ENCODE measurements at regions not wholly inside any gene's neighbourhood (a gene's known extent, or its start where the extent isn't known, plus 50 kb on each side); places are given as distances from the start of the nearest gene placed in this dataset.

DNA sequence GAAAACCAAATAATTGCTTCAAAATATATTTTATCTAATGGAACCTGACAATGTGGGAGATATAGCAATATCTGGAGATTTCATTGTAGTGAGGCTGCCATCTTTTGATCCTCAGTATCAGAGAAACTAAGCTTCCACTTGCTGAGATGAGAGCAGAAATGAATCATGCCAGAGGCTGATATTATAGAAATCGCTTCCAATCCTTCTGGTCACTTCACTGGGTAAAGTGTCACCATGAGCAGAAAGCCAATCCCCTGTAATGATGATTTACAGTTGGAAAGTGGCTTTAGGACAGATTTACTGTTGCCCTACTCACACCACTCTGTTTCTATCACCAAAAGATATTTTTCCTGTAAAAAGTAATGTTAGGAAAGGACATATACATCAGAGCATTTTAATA lies 365.0 kb upstream of the VRK2 start:
- TF ChIP-seq, protein P1, sequence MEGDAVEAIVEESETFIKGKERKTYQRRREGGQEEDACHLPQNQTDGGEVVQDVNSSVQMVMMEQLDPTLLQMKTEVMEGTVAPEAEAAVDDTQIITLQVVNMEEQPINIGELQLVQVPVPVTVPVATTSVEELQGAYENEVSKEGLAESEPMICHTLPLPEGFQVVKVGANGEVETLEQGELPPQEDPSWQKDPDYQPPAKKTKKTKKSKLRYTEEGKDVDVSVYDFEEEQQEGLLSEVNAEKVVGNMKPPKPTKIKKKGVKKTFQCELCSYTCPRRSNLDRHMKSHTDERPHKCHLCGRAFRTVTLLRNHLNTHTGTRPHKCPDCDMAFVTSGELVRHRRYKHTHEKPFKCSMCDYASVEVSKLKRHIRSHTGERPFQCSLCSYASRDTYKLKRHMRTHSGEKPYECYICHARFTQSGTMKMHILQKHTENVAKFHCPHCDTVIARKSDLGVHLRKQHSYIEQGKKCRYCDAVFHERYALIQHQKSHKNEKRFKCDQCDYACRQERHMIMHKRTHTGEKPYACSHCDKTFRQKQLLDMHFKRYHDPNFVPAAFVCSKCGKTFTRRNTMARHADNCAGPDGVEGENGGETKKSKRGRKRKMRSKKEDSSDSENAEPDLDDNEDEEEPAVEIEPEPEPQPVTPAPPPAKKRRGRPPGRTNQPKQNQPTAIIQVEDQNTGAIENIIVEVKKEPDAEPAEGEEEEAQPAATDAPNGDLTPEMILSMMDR (IDR thresholded peaks at IDR 0.05; ENCODE audit: unreplicated experiment): no peak
- Mint-ChIP-seq H3K9me3 (ENCODE audit: low read depth, unreplicated experiment) (no peaks in the 10 kb centered on the region), H3K36me3 (ENCODE audit: insufficient read depth, unreplicated experiment) (no peaks in the 10 kb centered on the region), H3K27me3 (ENCODE audit: unreplicated experiment) (no peaks in the 10 kb centered on the region), H3K4me1 (ENCODE audit: low read depth, unreplicated experiment) (no peaks in the 10 kb centered on the region), H3K27ac (ENCODE audit: unreplicated experiment) (no peak overlapping the region), H3K4me3 (ENCODE audit: low read depth, unreplicated experiment) (no peak overlapping the region)
- BruUV-seq (replicated peaks): no TSS peak
- DNase-seq: no peak
- intact Hi-C loops (cut with micrococcal nuclease; ENCODE audit: unreplicated experiment): no loop called here
- CTCF ChIA-PET: no interaction called here

DNA sequence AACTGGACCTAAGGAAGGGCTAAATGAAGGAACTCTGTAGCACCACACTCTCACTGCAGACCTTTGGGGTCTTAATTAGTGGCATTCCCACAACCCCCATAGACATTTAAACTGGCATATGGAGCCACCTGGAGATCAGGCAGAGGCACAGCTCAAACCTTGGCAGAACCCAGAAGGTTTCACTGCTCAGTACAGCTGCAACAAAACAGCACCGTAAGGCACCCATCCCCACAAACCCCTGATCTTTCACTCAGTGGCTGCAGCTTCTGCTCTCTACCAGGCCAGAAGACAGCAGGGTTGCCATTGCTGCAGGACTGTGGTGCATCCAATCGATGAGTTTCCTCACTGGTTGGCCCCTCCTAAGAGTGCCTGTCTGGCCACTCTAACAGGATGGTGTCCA lies 361.6 kb upstream of the VRK2 start:
- H3K4me3 Mint-ChIP-seq (ENCODE audit: low read depth, unreplicated experiment): no peak overlapping the region
- no peak overlapping the region for H3K27ac Mint-ChIP-seq (ENCODE audit: unreplicated experiment)
- no TSS peak for BruUV-seq (replicated peaks)
- H3K4me1 Mint-ChIP-seq (ENCODE audit: low read depth, unreplicated experiment): no peaks in the 10 kb centered on the region
- H3K9me3 Mint-ChIP-seq (ENCODE audit: low read depth, unreplicated experiment): peaks cover 8% of the 10 kb centered on the region
- CTCF ChIA-PET: no interaction called here
- TF ChIP-seq, protein P1 (IDR thresholded peaks at IDR 0.05; ENCODE audit: unreplicated experiment): no peak
- H3K27me3 Mint-ChIP-seq (ENCODE audit: unreplicated experiment): no peaks in the 10 kb centered on the region
- no peak for DNase-seq
- no peaks in the 10 kb centered on the region for H3K36me3 Mint-ChIP-seq (ENCODE audit: insufficient read depth, unreplicated experiment)
- intact Hi-C loops (cut with micrococcal nuclease; ENCODE audit: unreplicated experiment): no loop called here

DNA sequence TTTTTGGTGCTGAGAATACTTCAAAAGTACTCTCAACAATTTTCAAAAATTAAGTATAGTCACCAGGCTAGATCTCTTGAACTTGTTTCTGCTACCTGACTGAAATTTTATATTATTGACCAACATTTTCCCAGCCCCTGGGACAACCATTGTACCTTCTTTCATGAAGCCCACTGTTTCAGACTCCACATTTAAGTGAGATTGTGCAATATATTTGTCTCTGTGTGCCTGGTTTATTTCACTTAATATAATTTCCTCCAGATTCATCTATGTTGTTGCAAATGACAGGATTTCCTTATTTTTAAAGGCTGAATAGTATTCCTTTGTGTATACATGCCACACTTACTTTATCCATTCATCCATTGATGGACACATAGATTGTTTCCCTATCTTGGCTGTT lies 354.2 kb upstream of the VRK2 start:
- BruUV-seq (replicated peaks): no TSS peak
- peaks cover 11% of the 10 kb centered on the region for H3K9me3 Mint-ChIP-seq (ENCODE audit: low read depth, unreplicated experiment)
- no peaks in the 10 kb centered on the region for H3K27me3 Mint-ChIP-seq (ENCODE audit: unreplicated experiment)
- TF ChIP-seq, protein P1 (IDR thresholded peaks at IDR 0.05; ENCODE audit: unreplicated experiment): no peak
- no peak for DNase-seq
- no peak overlapping the region for H3K4me3 Mint-ChIP-seq (ENCODE audit: low read depth, unreplicated experiment)
- intact Hi-C loops (cut with micrococcal nuclease; ENCODE audit: unreplicated experiment): no loop called here
- H3K27ac Mint-ChIP-seq (ENCODE audit: unreplicated experiment): no peak overlapping the region
- no peaks in the 10 kb centered on the region for H3K36me3 Mint-ChIP-seq (ENCODE audit: insufficient read depth, unreplicated experiment)
- CTCF ChIA-PET: no interaction called here
- no peaks in the 10 kb centered on the region for H3K4me1 Mint-ChIP-seq (ENCODE audit: low read depth, unreplicated experiment)

DNA sequence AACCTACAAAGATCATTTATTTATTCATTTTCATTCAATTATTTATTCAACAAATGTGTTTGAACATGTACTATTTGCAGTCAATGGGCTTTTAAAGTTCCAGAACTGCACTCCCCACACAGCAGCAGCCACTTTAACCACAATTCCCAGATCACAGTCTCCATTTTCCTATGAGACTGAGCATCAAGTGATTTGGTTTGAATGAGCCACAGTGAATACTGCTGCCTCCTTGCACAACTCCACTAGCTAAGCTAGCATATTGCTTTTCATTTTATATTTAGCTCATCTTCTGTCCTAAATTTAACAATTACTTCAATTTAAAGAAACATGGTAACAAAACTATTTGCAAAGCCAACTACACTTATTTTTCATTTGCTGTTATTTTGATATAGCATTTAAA lies 353.4 kb upstream of the VRK2 start:
- DNase-seq: no peak
- H3K4me1 Mint-ChIP-seq (ENCODE audit: low read depth, unreplicated experiment): no peaks in the 10 kb centered on the region
- H3K4me3 Mint-ChIP-seq (ENCODE audit: low read depth, unreplicated experiment): no peak overlapping the region
- H3K9me3 Mint-ChIP-seq (ENCODE audit: low read depth, unreplicated experiment): peaks cover 11% of the 10 kb centered on the region
- H3K36me3 Mint-ChIP-seq (ENCODE audit: insufficient read depth, unreplicated experiment): no peaks in the 10 kb centered on the region
- no TSS peak for BruUV-seq (replicated peaks)
- no peaks in the 10 kb centered on the region for H3K27me3 Mint-ChIP-seq (ENCODE audit: unreplicated experiment)
- intact Hi-C loops (cut with micrococcal nuclease; ENCODE audit: unreplicated experiment): no loop called here
- no peak overlapping the region for H3K27ac Mint-ChIP-seq (ENCODE audit: unreplicated experiment)
- CTCF ChIA-PET: no interaction called here
- TF ChIP-seq, protein P1 (IDR thresholded peaks at IDR 0.05; ENCODE audit: unreplicated experiment): no peak

DNA sequence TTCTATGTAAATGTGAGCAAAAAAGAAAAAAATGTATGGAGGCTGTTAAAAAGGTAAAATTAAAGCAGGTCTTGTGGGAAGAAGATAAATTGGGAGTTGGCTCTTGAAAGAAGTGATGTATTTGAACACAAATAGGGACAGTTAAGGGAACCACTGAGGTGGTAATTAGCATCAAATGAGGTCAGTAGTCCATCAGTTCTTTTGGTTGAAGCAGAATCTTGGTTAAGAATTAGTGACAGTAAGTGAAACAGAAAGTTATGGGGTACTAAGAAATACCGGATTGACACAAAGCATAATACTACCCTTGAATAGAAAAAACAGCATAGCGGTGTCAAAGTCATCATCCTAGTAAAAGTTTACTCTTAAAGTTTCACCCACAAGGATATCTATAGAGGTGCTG lies 352.6 kb upstream of the VRK2 start:
- CTCF ChIA-PET: no interaction called here
- H3K4me3 Mint-ChIP-seq (ENCODE audit: low read depth, unreplicated experiment): no peak overlapping the region
- no peak for DNase-seq
- no peaks in the 10 kb centered on the region for H3K36me3 Mint-ChIP-seq (ENCODE audit: insufficient read depth, unreplicated experiment)
- H3K9me3 Mint-ChIP-seq (ENCODE audit: low read depth, unreplicated experiment): peaks cover 7% of the 10 kb centered on the region
- intact Hi-C loops (cut with micrococcal nuclease; ENCODE audit: unreplicated experiment): no loop called here
- no TSS peak for BruUV-seq (replicated peaks)
- no peaks in the 10 kb centered on the region for H3K4me1 Mint-ChIP-seq (ENCODE audit: low read depth, unreplicated experiment)
- no peak overlapping the region for H3K27ac Mint-ChIP-seq (ENCODE audit: unreplicated experiment)
- no peaks in the 10 kb centered on the region for H3K27me3 Mint-ChIP-seq (ENCODE audit: unreplicated experiment)
- TF ChIP-seq, protein P1 (IDR thresholded peaks at IDR 0.05; ENCODE audit: unreplicated experiment): no peak

Data from Calu3 (cell line).